H1 (cell line): ENCODE measurements at regions not wholly inside any gene's neighbourhood (a gene's known extent, or its start where the extent isn't known, plus 50 kb on each side); places are given as distances from the start of the nearest gene placed in this dataset.

Experiments
- CTCF ChIA-PET: fragments of 300-600 bp; sonication (Branson Sonifier 250); formaldehyde crosslinking; loops from one replicate; lab custom pipeline; 2021; ENCODE audit not compliant: partially characterized antibody; lab: Charles Lee
- POLR2A ChIA-PET: fragments of 300-600 bp; sonication (Branson Sonifier 250); formaldehyde crosslinking; loops from one replicate; lab custom pipeline; 2021; ENCODE audit warnings: inconsistent platforms; ENCODE audit not compliant: partially characterized antibody; lab: Charles Lee
- DNase-seq, 2 experiments: peaks; one replicate each; pipeline versions ENCODE4 v3.0.0 to v3.0.0-alpha.2; 2010 to 2022; ENCODE audit warnings: low spot score in 2 of 2, low read depth in 1 of 2, mixed read lengths in 1 of 2
- FAIRE-seq: peaks from 2 replicates; lab custom pipeline; 2011; peaks lifted over from hg19 to GRCh38; lab: Jason Lieb, UNC
- H2AFZ ChIP-seq: 2 replicates; pipeline ENCODE4 v1.8.1; 2012; ENCODE audit warnings: low read length, inconsistent platforms
- H2AK5ac ChIP-seq: 2 replicates; pipeline ENCODE4 v1.6.1; 2013; ENCODE audit warnings: low read depth, low read length
- H2BK120ac ChIP-seq: replicated peaks from 2 replicates; pipeline ENCODE3; 2013; ENCODE audit warnings: low read depth, low read length, inconsistent platforms
- H2BK12ac ChIP-seq: 2 replicates; pipeline ENCODE4 v1.6.1; 2013; ENCODE audit warnings: low read depth, low read length
- H2BK15ac ChIP-seq: 2 replicates; pipeline ENCODE4 v1.6.1; 2013; ENCODE audit warnings: low read length
- H2BK20ac ChIP-seq: 2 replicates; pipeline ENCODE4 v1.6.1; 2013; ENCODE audit warnings: low read length
- H2BK5ac ChIP-seq: 2 replicates; pipeline ENCODE4 v1.6.1; 2013; ENCODE audit warnings: low read depth, low read length
- H3K14ac ChIP-seq: 2 replicates; pipeline ENCODE4 v1.6.1; 2013; ENCODE audit warnings: inconsistent platforms; ENCODE audit not compliant: insufficient read length
- H3K18ac ChIP-seq: 2 replicates; pipeline ENCODE4 v1.6.1; 2013; ENCODE audit warnings: low read length; ENCODE audit errors: extremely low read depth
- H3K23ac ChIP-seq: 2 replicates; pipeline ENCODE4 v1.6.1; 2013; ENCODE audit warnings: inconsistent platforms; ENCODE audit not compliant: insufficient read length
- H3K23me2 ChIP-seq: 2 replicates; pipeline ENCODE4 v1.6.1; 2013; ENCODE audit warnings: low read depth, low read length
- H3K27ac ChIP-seq: 2 replicates; pipeline ENCODE4 v1.6.1; 2011; ENCODE audit warnings: low read depth, low read length, inconsistent platforms
- H3K27me3 ChIP-seq, 4 experiments: replicated peaks in 1 of 4; 1 replicate in 1 of 4; 2 replicates in 3 of 4; pipeline versions ENCODE4 v1.6.1 to v1.8.1; 2011 to 2013; ENCODE audit warnings: low read length in 3 of 4, mild to moderate bottlenecking in 3 of 4, inconsistent platforms in 2 of 4, mixed read lengths in 2 of 4, moderate library complexity in 1 of 4; ENCODE audit not compliant: control insufficient read depth in 3 of 4, insufficient read depth in 3 of 4; ENCODE audit errors: extremely low read depth in 1 of 4
- H3K36me3 ChIP-seq, 4 experiments: 2 replicates each; pipeline versions ENCODE4 v1.6.1 to v1.8.1; 2011 to 2013; ENCODE audit warnings: mild to moderate bottlenecking in 4 of 4, low read length in 3 of 4, moderate library complexity in 2 of 4, control low read depth in 1 of 4, inconsistent platforms in 1 of 4; ENCODE audit not compliant: insufficient read depth in 4 of 4, control insufficient read depth in 2 of 4
- H3K4ac ChIP-seq: replicated peaks from 2 replicates; pipeline ENCODE3; 2013; ENCODE audit warnings: low read length, low read depth, mixed read lengths, inconsistent platforms; ENCODE audit not compliant: insufficient read length
- H3K4me1 ChIP-seq, 4 experiments: replicated peaks in 1 of 4; 1 replicate in 1 of 4; 2 replicates in 3 of 4; pipeline versions ENCODE4 v1.6.1 to v1.8.1; 2011 to 2013; ENCODE audit warnings: low read length in 3 of 4, inconsistent platforms in 2 of 4, mixed read lengths in 1 of 4; ENCODE audit not compliant: insufficient read depth in 4 of 4, control insufficient read depth in 3 of 4
- H3K4me2 ChIP-seq, 2 experiments: 2 replicates each; pipeline versions ENCODE4 v1.6.1 to v1.8.1; 2011 to 2013; ENCODE audit warnings: low read depth in 2 of 2, low read length in 2 of 2, control low read depth in 1 of 2, inconsistent platforms in 1 of 2, mild to moderate bottlenecking in 1 of 2; ENCODE audit not compliant: insufficient read depth in 1 of 2
- H3K4me3 ChIP-seq, 4 experiments: fragments of 200-600, 300-600 bp in 1 of 4; sonication (generic), shearing (Covaris generic), sonication (Bioruptor Twin) in 1 of 4; 2 replicates each; pipeline versions ENCODE4 v1.5.1 to v1.8.1; 2011 to 2016; ENCODE audit warnings: low read length in 4 of 4, low read depth in 3 of 4, control low read depth in 2 of 4, inconsistent platforms in 2 of 4, mild to moderate bottlenecking in 2 of 4, mixed read lengths in 1 of 4, moderate library complexity in 1 of 4; ENCODE audit not compliant: insufficient read depth in 2 of 4; ENCODE audit errors: extremely low read depth in 1 of 4
- H3K56ac ChIP-seq: replicated peaks from 2 replicates; pipeline ENCODE3; 2013; ENCODE audit warnings: low read depth, mild to moderate bottlenecking, mixed read lengths, low read length, inconsistent platforms; ENCODE audit not compliant: insufficient read length
- H3K79me1 ChIP-seq: 2 replicates; pipeline ENCODE4 v1.6.1; 2013; ENCODE audit warnings: low read depth, low read length, control low read depth
- H3K79me2 ChIP-seq, 2 experiments: 2 replicates each; pipeline versions ENCODE4 v1.6.1 to v1.8.1; 2012 to 2013; ENCODE audit warnings: low read length in 2 of 2, mild to moderate bottlenecking in 2 of 2, inconsistent platforms in 1 of 2; ENCODE audit not compliant: insufficient read depth in 2 of 2, control insufficient read depth in 1 of 2
- H3K9ac ChIP-seq, 4 experiments: replicated peaks in 1 of 4; 1 replicate in 1 of 4; 2 replicates in 3 of 4; pipeline versions ENCODE4 v1.6.1 to v1.8.1; 2011 to 2013; ENCODE audit warnings: low read depth in 3 of 4, low read length in 3 of 4, control low read depth in 2 of 4, mild to moderate bottlenecking in 2 of 4, moderate library complexity in 2 of 4, inconsistent platforms in 1 of 4; ENCODE audit errors: extremely low read depth in 1 of 4
- H3K9me3 ChIP-seq, 2 experiments: 2 replicates each; pipeline versions ENCODE4 v1.6.1 to v1.8.1; 2012 to 2013; ENCODE audit warnings: mild to moderate bottlenecking in 2 of 2, moderate library complexity in 2 of 2, control low read depth in 1 of 2, inconsistent platforms in 1 of 2, low read depth in 1 of 2, low read length in 1 of 2, mixed read lengths in 1 of 2; ENCODE audit not compliant: insufficient read depth in 2 of 2
- H4K20me1 ChIP-seq, 2 experiments: replicated peaks in 1 of 2; 2 replicates each; pipeline versions ENCODE3 to v1.8.1; 2011 to 2013; ENCODE audit warnings: inconsistent platforms in 2 of 2, low read length in 2 of 2, mild to moderate bottlenecking in 1 of 2; ENCODE audit not compliant: insufficient read depth in 2 of 2, control insufficient read depth in 1 of 2
- H4K5ac ChIP-seq: 2 replicates; pipeline ENCODE4 v1.6.1; 2013; ENCODE audit warnings: low read length, low read depth, mixed read lengths, inconsistent platforms; ENCODE audit not compliant: insufficient read length
- H4K8ac ChIP-seq: 2 replicates; pipeline ENCODE4 v1.8.0; 2013; ENCODE audit warnings: mild to moderate bottlenecking, moderate library complexity, low read length, inconsistent platforms; ENCODE audit not compliant: insufficient read depth; ENCODE audit errors: extremely low read depth
- H4K91ac ChIP-seq: replicated peaks from 2 replicates; pipeline ENCODE3; 2013; ENCODE audit warnings: low read length, mixed read lengths, inconsistent platforms; ENCODE audit not compliant: insufficient read length
- CEBPB ChIP-seq: IDR thresholded peaks from 2 replicates; pipeline ENCODE4 v1.6.1; 2012; ENCODE audit warnings: low read depth, low read length
- RXRA ChIP-seq: IDR thresholded peaks from 2 replicates; pipeline ENCODE4 v1.6.1; 2011; ENCODE audit warnings: low read depth, mild to moderate bottlenecking, low read length, moderate library complexity; ENCODE audit not compliant: insufficient read depth
- SAP30 ChIP-seq: fragments of 300-600 bp; sonication (generic); IDR thresholded peaks from 2 replicates; pipeline ENCODE4 v1.7.1; 2012; ENCODE audit warnings: low read length, moderate library complexity, mild to moderate bottlenecking, inconsistent platforms; ENCODE audit not compliant: insufficient read depth, insufficient replicate concordance
- SP4 ChIP-seq: IDR thresholded peaks from 2 replicates; pipeline ENCODE4 v1.6.1; 2012; ENCODE audit warnings: low read length, inconsistent platforms
- WGBS, 2 experiments: shearing (Covaris generic) in 1 of 2; methylation state at CpG; one replicate each; pipeline versions ENCODE4 v1.1.6 to v1.1.7; 2013 to 2015; ENCODE audit warnings: low lambda C conversion rate in 2 of 2, mixed read lengths in 2 of 2, inconsistent platforms in 1 of 2, low coverage in 1 of 2, missing lambda C conversion rate in 1 of 2; ENCODE audit not compliant: insufficient replicate concordance in 2 of 2, insufficient coverage in 1 of 2, insufficient read length in 1 of 2; ENCODE audit errors: extremely low coverage in 1 of 2, missing lambda C conversion rate in 1 of 2; 5-methylcytosine and 5-hydroxymethylcytosine counted together

DNA sequence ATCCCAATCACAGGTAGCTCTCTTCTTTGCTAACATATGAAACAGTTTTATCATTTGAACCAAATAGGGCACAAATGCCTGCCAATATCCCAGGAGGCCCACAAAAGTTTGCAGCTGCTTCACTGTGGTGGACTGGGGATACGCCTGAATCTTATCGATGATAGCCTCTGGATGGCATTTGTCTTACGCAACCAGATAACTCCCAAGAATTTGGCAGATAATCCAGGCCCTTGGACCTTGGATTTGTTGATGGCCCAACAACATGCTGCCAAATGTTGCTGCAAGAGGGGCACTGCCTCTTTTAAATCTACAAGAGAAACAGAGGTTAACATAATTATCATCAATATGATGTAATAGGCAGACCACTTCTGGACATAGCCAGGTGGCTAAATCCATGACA, 587.1 kb upstream of the LRRTM4 start:
- no peak overlapping the region for H3K4ac ChIP-seq
- H4K5ac ChIP-seq, result no peak overlapping the region
- H3K14ac ChIP-seq, result no peak overlapping the region
- no peaks in the 10 kb centered on the region for H3K23me2 ChIP-seq
- H2BK5ac ChIP-seq, result no peak overlapping the region
- no peak overlapping the region for H3K23ac ChIP-seq
- H3K36me3 ChIP-seq, result no peaks in the 10 kb centered on the region
- H3K4me3 ChIP-seq, result no peak overlapping the region
- H2BK15ac ChIP-seq, result no peak overlapping the region
- no peaks in the 10 kb centered on the region for H4K20me1 ChIP-seq
- CTCF ChIA-PET, result interaction anchor here (0.6 to 0.7 kb wide), 2 partner anchors 71 to 87 kb away, joined by 3 read pairs; no protein-coding TSS in a partner anchor
- no peak overlapping the region for H3K56ac ChIP-seq
- TF ChIP-seq CEBPB (no peak), SAP30 (no peak), SP4 (no peak), RXRA (no peak)
- no peak overlapping the region for H2BK120ac ChIP-seq
- H4K91ac ChIP-seq, result no peak overlapping the region
- no peak overlapping the region for H4K8ac ChIP-seq
- H3K9ac ChIP-seq, result no peak overlapping the region
- no peak overlapping the region for H3K27ac ChIP-seq
- H2AK5ac ChIP-seq, result no peak overlapping the region
- no peaks in the 10 kb centered on the region for H3K79me2 ChIP-seq
- H3K4me2 ChIP-seq, result no peak overlapping the region
- H3K9me3 ChIP-seq, result peaks cover 7 to 14% of the 10 kb centered on the region in 2 experiments; a peak in 3 of 4 replicates
- no peak overlapping the region for H2BK20ac ChIP-seq
- FAIRE-seq (no peak), DNase-seq (no peak)
- no peak overlapping the region for H2AFZ ChIP-seq
- 70% methylated on average over 3 of the region's 3 CpGs; no CpG with 5 or more reads in 1 of the 2 experiments for WGBS, 2 experiments
- no peak overlapping the region for H3K18ac ChIP-seq
- H3K27me3 ChIP-seq, result no peaks in the 10 kb centered on the region
- POLR2A ChIA-PET, result no interaction called here
- no peaks in the 10 kb centered on the region for H3K79me1 ChIP-seq
- no peak overlapping the region for H2BK12ac ChIP-seq
- H3K4me1 ChIP-seq, result no peaks in the 10 kb centered on the region
